Non-pigmented ciliary epithelial cell (primary cell): ENCODE measurements at regions not wholly inside any gene's neighbourhood (a gene's known extent, or its start where the extent isn't known, plus 50 kb on each side); places are given as distances from the start of the nearest gene placed in this dataset.

Experiments
- DNase-seq: peaks from one replicate; pipeline ENCODE4 v3.0.0-alpha.2; 2010; ENCODE audit warnings: low read depth

- no peak for DNase-seq
Measured at GRCh38 chr21:39022863-39023693, 160.2 kb downstream of the PSMG1 start.

GRCh38 chr21:39022466-39022862, 160.8 kb downstream of the PSMG1 start:
- DNase-seq, result no peak

- no peak for DNase-seq
Measured at GRCh38 chr21:39022035-39022434, 161.2 kb downstream of the PSMG1 start.

- no peak for DNase-seq
Measured at GRCh38 chr21:39021478-39021832, 161.8 kb downstream of the PSMG1 start.

- DNase-seq, result no peak
Measured at GRCh38 chr21:39020751-39021477, 162.3 kb downstream of the PSMG1 start.

GRCh38 chr21:39018730-39019129, 164.5 kb downstream of the PSMG1 start:
- DNase-seq, result no peak

GRCh38 chr21:39016740-39017315, 166.4 kb downstream of the PSMG1 start:
- no peak for DNase-seq

- peak; percentile 95 for DNase-seq
Measured at GRCh38 chr21:39014747-39015146, 168.5 kb downstream of the PSMG1 start.

- DNase-seq, result no peak
Measured at GRCh38 chr21:39012326-39013230, 170.7 kb downstream of the PSMG1 start.

- DNase-seq, result no peak
Measured at GRCh38 chr21:39011911-39012310, 171.3 kb downstream of the PSMG1 start.

- DNase-seq, result no peak
Measured at GRCh38 chr21:39010629-39011404, 172.4 kb downstream of the PSMG1 start.

GRCh38 chr21:39009587-39010225, 173.5 kb downstream of the PSMG1 start:
- DNase-seq, result no peak

- DNase-seq, result no peak
Measured at GRCh38 chr21:39007985-39008384, 175.3 kb downstream of the PSMG1 start.

- no peak for DNase-seq
Measured at GRCh38 chr21:39007532-39007931, 175.7 kb downstream of the PSMG1 start.

- no peak for DNase-seq
Measured at GRCh38 chr21:39006571-39007311, 176.5 kb downstream of the PSMG1 start.

- no peak for DNase-seq
Measured at GRCh38 chr21:39005502-39005787, 177.8 kb downstream of the PSMG1 start.

- no peak for DNase-seq
Measured at GRCh38 chr21:39004634-39005501, 178.4 kb downstream of the PSMG1 start.

GRCh38 chr21:39003982-39004633, 179.1 kb downstream of the PSMG1 start:
- no peak for DNase-seq

GRCh38 chr21:39001341-39001740, 181.9 kb downstream of the PSMG1 start:
- no peak for DNase-seq
